ENCODE measurements at regions not wholly inside any gene's neighbourhood (a gene's known extent, or its start where the extent isn't known, plus 50 kb on each side); places are given as distances from the start of the nearest gene placed in this dataset.

GRCh38 chr11:45576461-45577215 lies 88.8 kb downstream of the CHST1 start:
- Mint-ChIP-seq H3K4me1 (ENCODE audit: unreplicated experiment) (no peaks in the 10 kb centered on the region), H3K9me3 (ENCODE audit: unreplicated experiment) (no peaks in the 10 kb centered on the region), H3K4me3 (ENCODE audit: unreplicated experiment) (no peak overlapping the region), H3K27ac (ENCODE audit: unreplicated experiment) (no peak overlapping the region), H3K36me3 (ENCODE audit: unreplicated experiment) (no peaks in the 10 kb centered on the region), H3K27me3 (ENCODE audit: unreplicated experiment) (peaks cover 8% of the 10 kb centered on the region)
- no peak for TF ChIP-seq CTCF (IDR thresholded peaks at IDR 0.05)
- no peak for DNase-seq (ENCODE audit: extremely low spot score, unreplicated experiment)

GRCh38 chr11:45573728-45574127 lies 91.7 kb downstream of the CHST1 start:
- no peak overlapping the region for H3K27ac Mint-ChIP-seq (ENCODE audit: unreplicated experiment)
- no peaks in the 10 kb centered on the region for H3K4me1 Mint-ChIP-seq (ENCODE audit: unreplicated experiment)
- no peak for DNase-seq (ENCODE audit: extremely low spot score, unreplicated experiment)
- H3K36me3 Mint-ChIP-seq (ENCODE audit: unreplicated experiment) = no peaks in the 10 kb centered on the region
- H3K27me3 Mint-ChIP-seq (ENCODE audit: unreplicated experiment) = peaks cover 12% of the 10 kb centered on the region
- no peaks in the 10 kb centered on the region for H3K9me3 Mint-ChIP-seq (ENCODE audit: unreplicated experiment)
- TF ChIP-seq CTCF (IDR thresholded peaks at IDR 0.05) = no peak
- no peak overlapping the region for H3K4me3 Mint-ChIP-seq (ENCODE audit: unreplicated experiment)

- no peak for TF ChIP-seq CTCF (IDR thresholded peaks at IDR 0.05)
- no peaks in the 10 kb centered on the region for H3K9me3 Mint-ChIP-seq (ENCODE audit: unreplicated experiment)
- H3K36me3 Mint-ChIP-seq (ENCODE audit: unreplicated experiment) = no peaks in the 10 kb centered on the region
- H3K4me3 Mint-ChIP-seq (ENCODE audit: unreplicated experiment) = no peak overlapping the region
- H3K4me1 Mint-ChIP-seq (ENCODE audit: unreplicated experiment) = no peaks in the 10 kb centered on the region
- DNase-seq (ENCODE audit: extremely low spot score, unreplicated experiment) = no peak
- H3K27me3 Mint-ChIP-seq (ENCODE audit: unreplicated experiment) = peaks cover 12% of the 10 kb centered on the region
- no peak overlapping the region for H3K27ac Mint-ChIP-seq (ENCODE audit: unreplicated experiment)
These were observed 92.9 kb downstream of the CHST1 start for GRCh38 chr11:45572354-45573123.

GRCh38 chr11:45569776-45570175 lies 95.6 kb downstream of the CHST1 start:
- H3K4me1 Mint-ChIP-seq (ENCODE audit: unreplicated experiment) = no peaks in the 10 kb centered on the region
- peaks cover 12% of the 10 kb centered on the region for H3K27me3 Mint-ChIP-seq (ENCODE audit: unreplicated experiment)

More at GRCh38 chr11:45569776-45570175, 95.6 kb downstream of the CHST1 start:
- Mint-ChIP-seq H3K9me3 (ENCODE audit: unreplicated experiment) (no peaks in the 10 kb centered on the region), H3K36me3 (ENCODE audit: unreplicated experiment) (no peaks in the 10 kb centered on the region), H3K4me3 (ENCODE audit: unreplicated experiment) (no peak overlapping the region), H3K27ac (ENCODE audit: unreplicated experiment) (no peak overlapping the region)
- no peak for DNase-seq (ENCODE audit: extremely low spot score, unreplicated experiment)
- no peak for TF ChIP-seq CTCF (IDR thresholded peaks at IDR 0.05)

Data from osteocyte (in vitro differentiated cells).